ENCODE measurements at regions not wholly inside any gene's neighbourhood (a gene's known extent, or its start where the extent isn't known, plus 50 kb on each side); places are given as distances from the start of the nearest gene placed in this dataset.
A peak's percentile ranks its signal among the peaks of the same experiment; 100 is the strongest.
"Not testable (repeated sequence)": the region's sequence is repeated elsewhere in the genome, so short reads cannot be mapped to it uniquely, and the experiment has no call there.

DNA sequence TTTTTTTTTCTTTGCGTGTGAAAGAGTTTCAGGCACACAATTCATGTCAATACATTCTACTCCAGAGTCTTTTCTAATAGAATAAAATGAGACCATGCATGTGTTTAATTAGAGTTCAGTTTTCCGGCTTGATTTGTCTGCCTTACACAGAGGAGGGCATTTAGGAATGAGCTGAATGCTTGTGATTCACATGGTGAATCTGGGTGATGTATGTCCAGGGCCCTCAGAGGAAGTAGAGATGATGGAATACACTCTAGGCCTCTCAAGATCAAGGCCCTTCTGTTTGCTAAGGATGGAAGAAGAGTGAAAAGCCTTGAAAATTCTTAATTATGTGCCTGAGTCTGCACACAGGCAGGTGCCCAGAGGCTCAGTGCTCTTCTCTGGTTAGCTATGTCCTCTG is 71.0 kb upstream of the CYRIA start:
- Mint-ChIP-seq H3K4me3 (no peak overlapping the region), H3K9me3 (no peaks in the 10 kb centered on the region), H3K36me3 (ENCODE audit: low read depth) (no peaks in the 10 kb centered on the region), H3K27ac (no peak overlapping the region), H3K27me3 (no peaks in the 10 kb centered on the region), H3K4me1 (ENCODE audit: low read depth) (peaks cover 17% of the 10 kb centered on the region)
- intact Hi-C loops (cut with micrococcal nuclease), result no loop called here

DNA sequence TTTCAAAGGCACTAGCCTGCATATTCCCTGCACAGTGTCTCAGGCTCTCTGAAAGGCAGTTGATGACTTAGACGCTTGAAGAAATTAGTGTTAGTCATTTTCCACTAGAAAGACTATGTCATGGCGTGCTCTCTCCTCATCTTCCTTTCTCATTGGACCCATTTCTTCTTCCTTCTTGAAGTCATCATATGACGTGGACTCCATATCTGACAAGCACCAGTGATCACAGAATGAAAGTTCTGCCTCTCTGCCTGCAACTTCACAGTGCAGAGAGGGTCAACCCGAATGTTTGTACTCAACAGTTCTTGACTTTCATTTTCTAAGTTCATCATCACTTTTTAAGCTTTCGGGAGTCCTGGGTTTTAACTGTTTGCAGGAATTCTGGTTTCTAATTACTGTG is 63.7 kb upstream of the CYRIA start:
- intact Hi-C loops (cut with micrococcal nuclease), result loop anchor here (10.0 kb wide), 2 partner anchors 115 to 175 kb away; no protein-coding TSS in a partner anchor
- H3K27me3 Mint-ChIP-seq, result peaks cover 3% of the 10 kb centered on the region
- peaks cover 10% of the 10 kb centered on the region for H3K4me1 Mint-ChIP-seq (ENCODE audit: low read depth)
- no peaks in the 10 kb centered on the region for H3K9me3 Mint-ChIP-seq
- H3K4me3 Mint-ChIP-seq, result no peak overlapping the region
- H3K27ac Mint-ChIP-seq, result no peak overlapping the region
- H3K36me3 Mint-ChIP-seq (ENCODE audit: low read depth), result no peaks in the 10 kb centered on the region

DNA sequence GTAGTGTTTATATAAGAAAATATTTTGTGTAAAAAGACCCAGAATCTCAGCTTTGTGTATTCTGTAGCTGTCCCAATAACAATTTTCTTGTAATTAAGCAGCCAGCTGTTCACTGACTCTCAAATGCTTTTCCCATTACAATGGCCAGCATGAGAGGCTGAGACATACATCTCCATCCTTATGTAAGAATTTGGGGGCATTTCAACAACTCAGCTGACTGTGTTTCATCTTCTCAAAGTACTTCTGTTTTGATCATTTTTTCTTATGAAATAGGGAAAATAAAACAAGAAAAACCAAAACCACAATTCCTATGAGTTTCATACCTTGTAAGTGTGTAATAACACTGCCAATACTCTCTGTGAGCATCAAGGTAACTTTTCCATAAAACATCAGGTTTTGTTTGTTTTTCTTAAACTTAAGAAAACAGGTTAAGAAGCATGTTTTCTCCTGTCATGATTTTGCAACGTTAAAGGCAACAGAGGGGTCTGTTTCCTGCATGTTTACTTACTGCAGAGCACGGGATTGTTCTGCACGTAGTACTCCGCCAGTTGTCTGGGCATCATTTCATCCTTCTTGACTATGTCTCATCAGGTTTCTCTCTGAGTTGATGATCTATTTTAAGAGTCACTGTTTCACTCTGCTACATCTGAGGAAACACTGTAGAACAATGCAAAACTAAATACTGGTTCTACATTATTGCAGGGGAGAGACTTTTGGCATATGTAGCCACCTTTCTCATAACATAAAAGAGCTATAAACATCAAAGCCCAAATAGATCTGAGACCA is 62.9 kb upstream of the CYRIA start:
- Mint-ChIP-seq H3K36me3 (ENCODE audit: low read depth) (no peaks in the 10 kb centered on the region), H3K27me3 (peaks cover 3% of the 10 kb centered on the region), H3K9me3 (no peaks in the 10 kb centered on the region), H3K27ac (no peak overlapping the region), H3K4me1 (ENCODE audit: low read depth) (peaks cover 10% of the 10 kb centered on the region), H3K4me3 (no peak overlapping the region)
- intact Hi-C loops (cut with micrococcal nuclease), result loop anchor here (10.0 kb wide), 2 partner anchors 114 to 174 kb away; no protein-coding TSS in a partner anchor

DNA sequence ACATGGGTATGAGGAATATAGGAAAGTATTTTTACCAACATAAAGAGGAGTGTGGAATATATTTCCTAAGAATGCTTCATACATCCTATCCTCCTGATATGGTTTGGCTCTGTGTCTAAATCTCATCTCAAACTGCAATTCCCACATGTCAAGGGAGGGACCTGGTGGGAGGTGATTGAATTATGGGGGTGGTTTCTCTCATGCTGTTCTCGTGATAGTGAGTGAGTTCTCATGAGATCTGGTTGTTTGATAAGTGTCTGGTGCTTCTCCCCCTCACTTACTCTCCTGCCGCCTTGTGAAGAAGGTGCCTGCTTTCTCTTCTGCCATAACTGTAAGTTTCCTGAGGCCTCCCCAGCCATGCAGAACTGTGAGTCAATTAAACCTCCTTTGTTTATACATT is 62.2 kb upstream of the CYRIA start:
- intact Hi-C loops (cut with micrococcal nuclease), result loop anchor here (10.0 kb wide), 2 partner anchors 113 to 173 kb away; no protein-coding TSS in a partner anchor
- not testable (repeated sequence) for H3K27ac Mint-ChIP-seq; H3K27me3 Mint-ChIP-seq; H3K9me3 Mint-ChIP-seq; H3K36me3 Mint-ChIP-seq (ENCODE audit: low read depth); H3K4me3 Mint-ChIP-seq
- peaks cover 10% of the 10 kb centered on the region for H3K4me1 Mint-ChIP-seq (ENCODE audit: low read depth)

DNA sequence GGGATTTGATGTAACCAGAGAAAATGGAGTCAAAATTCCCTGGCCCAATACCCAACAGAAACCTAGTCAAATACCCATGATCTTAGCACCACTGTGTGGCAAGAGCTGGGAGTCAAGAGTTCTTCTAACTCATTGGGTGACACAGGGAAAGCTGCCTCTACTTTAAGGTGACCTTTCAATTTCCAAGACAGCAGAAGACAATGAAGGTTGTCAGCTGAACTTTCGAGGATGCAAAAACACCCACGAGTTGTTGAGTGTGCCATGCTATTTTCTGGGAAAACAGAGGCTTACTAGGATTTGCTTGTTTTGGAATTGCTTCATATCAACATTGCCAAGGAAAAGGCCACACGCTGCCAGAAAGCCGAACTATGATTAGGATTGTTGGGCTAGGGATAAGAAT is 61.6 kb upstream of the CYRIA start:
- Mint-ChIP-seq H3K27ac (no peak overlapping the region), H3K36me3 (ENCODE audit: low read depth) (no peaks in the 10 kb centered on the region), H3K9me3 (no peaks in the 10 kb centered on the region), H3K4me3 (no peak overlapping the region), H3K27me3 (peaks cover 3% of the 10 kb centered on the region), H3K4me1 (ENCODE audit: low read depth) (peaks cover 10% of the 10 kb centered on the region)
- intact Hi-C loops (cut with micrococcal nuclease), result loop anchor here (10.0 kb wide), 2 partner anchors 112 to 172 kb away; no protein-coding TSS in a partner anchor

DNA sequence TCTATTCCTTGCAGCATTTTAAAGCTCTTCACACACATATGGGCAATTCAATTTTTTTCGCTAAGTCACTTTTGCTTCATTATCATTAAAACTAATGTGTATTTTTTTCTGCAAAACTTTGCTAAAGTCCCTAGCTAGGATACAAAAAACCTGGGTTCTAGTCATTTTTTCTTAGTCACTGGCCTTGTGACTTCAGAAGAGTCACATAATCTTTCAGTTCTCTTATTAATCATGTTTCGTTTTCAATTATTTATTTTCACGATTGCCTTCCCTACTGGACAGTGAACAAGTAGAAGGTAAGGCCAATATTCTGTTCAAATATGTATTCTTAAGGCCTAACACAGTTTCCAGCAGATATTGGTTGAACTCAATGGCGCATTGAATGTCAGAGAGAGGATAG is 60.9 kb upstream of the CYRIA start:
- Mint-ChIP-seq H3K27me3 (peaks cover 3% of the 10 kb centered on the region), H3K27ac (peak overlapping the region; percentile 43), H3K36me3 (ENCODE audit: low read depth) (no peaks in the 10 kb centered on the region), H3K4me1 (ENCODE audit: low read depth) (peaks cover 10% of the 10 kb centered on the region), H3K4me3 (no peak overlapping the region), H3K9me3 (no peaks in the 10 kb centered on the region)
- intact Hi-C loops (cut with micrococcal nuclease), result loop anchor here (10.0 kb wide), 2 partner anchors 112 to 172 kb away; no protein-coding TSS in a partner anchor

DNA sequence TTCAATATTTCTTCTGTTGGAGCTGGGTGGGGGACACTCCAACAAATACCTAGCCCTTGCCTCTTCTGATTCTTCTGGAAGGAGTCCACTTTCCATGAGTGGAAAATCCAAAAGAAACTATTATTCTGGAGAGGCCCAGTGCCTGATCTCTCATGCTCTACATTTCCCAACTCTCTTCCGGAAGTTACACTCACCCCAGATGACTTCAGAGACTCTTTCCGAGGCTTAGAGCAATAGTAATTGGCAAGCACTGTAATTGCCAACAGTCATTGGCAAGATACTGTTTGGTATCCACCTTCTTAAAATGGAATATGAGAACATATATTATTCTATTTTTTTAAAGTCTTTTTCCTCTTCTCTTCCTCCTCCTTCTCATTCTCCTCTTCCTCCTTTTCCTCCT is 60.5 kb upstream of the CYRIA start:
- Mint-ChIP-seq H3K36me3 (ENCODE audit: low read depth) (no peaks in the 10 kb centered on the region), H3K27me3 (peaks cover 1% of the 10 kb centered on the region), H3K9me3 (peaks cover 2% of the 10 kb centered on the region), H3K27ac (peak overlapping the region; percentile 43), H3K4me1 (ENCODE audit: low read depth) (peaks cover 14% of the 10 kb centered on the region), H3K4me3 (no peak overlapping the region)
- intact Hi-C loops (cut with micrococcal nuclease), result loop anchor here (10.0 kb wide), 2 partner anchors 111 to 171 kb away; no protein-coding TSS in a partner anchor

DNA sequence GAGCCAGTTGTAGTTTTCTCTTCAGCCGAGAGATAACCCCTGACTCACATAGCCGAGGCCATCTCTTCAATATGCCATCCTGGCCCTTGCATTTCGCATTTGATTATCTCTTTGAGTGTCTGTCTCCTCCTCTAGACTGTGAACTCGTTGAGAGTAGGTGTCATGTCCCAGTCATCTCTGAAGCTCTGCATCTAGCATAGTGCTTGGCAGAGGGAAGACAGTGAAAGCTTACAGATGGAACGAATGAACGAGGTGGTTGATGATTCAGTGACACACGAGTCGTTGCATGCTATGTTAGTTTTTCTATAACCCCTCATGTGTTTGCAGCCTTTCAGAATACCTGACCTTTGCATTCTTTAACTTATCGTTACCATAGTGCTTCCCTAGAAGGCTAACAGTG is 59.9 kb upstream of the CYRIA start:
- H3K9me3 Mint-ChIP-seq, result peaks cover 7% of the 10 kb centered on the region
- H3K4me1 Mint-ChIP-seq (ENCODE audit: low read depth), result peaks cover 18% of the 10 kb centered on the region
- intact Hi-C loops (cut with micrococcal nuclease), result loop anchor here (10.0 kb wide), 2 partner anchors 111 to 171 kb away; no protein-coding TSS in a partner anchor
- no peak overlapping the region for H3K4me3 Mint-ChIP-seq
- no peak overlapping the region for H3K27ac Mint-ChIP-seq
- no peaks in the 10 kb centered on the region for H3K27me3 Mint-ChIP-seq
- H3K36me3 Mint-ChIP-seq (ENCODE audit: low read depth), result no peaks in the 10 kb centered on the region

DNA sequence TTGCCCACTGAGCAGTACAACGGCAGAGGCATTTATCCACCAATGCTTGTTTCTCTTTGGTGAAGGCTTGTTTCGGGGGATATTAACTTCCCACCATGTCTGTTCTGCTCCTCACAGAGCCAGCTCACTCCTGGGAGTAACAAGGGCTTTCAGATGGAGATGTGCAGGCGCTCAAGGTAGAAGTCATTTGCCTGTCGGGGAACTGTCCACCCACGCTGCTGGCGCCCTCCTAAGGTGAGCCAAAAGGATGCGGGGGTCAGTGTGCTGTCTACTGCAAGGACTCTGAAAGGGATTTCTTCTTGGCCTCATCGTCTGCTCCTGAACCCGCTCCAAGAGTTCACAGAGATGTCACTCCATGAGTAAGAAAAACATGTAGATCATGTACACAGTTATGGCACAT is 57.0 kb upstream of the CYRIA start:
- Mint-ChIP-seq H3K9me3 (peaks cover 7% of the 10 kb centered on the region), H3K27me3 (no peaks in the 10 kb centered on the region), H3K36me3 (ENCODE audit: low read depth) (no peaks in the 10 kb centered on the region), H3K4me1 (ENCODE audit: low read depth) (peaks cover 37% of the 10 kb centered on the region), H3K27ac (no peak overlapping the region), H3K4me3 (no peak overlapping the region)
- intact Hi-C loops (cut with micrococcal nuclease), result loop anchor here (10.0 kb wide), 2 partner anchors 108 to 168 kb away; no protein-coding TSS in a partner anchor

DNA sequence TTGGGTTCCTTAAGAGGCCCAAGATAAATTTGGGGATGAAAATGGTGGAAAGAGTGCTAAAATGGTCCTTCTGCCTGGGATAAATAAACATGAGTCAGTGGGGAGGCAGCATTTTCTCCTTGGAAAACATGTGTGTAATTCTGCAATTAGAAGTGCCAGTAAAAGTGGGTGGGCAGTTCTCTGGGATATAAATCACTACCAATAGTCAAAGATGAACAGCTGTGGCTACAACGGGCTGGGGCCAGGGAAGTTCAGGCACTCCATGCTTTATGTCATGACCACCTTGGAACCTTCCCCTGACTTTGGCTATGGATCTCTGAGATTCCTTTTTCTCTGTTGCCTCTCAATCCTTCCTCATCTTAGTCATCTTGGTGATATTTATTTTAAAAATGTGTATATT is 56.5 kb upstream of the CYRIA start:
- H3K4me3 Mint-ChIP-seq, result no peak overlapping the region
- H3K9me3 Mint-ChIP-seq, result peaks cover 7% of the 10 kb centered on the region
- H3K27me3 Mint-ChIP-seq, result no peaks in the 10 kb centered on the region
- H3K36me3 Mint-ChIP-seq (ENCODE audit: low read depth), result no peaks in the 10 kb centered on the region
- intact Hi-C loops (cut with micrococcal nuclease), result loop anchor here (10.0 kb wide), 2 partner anchors 107 to 167 kb away; no protein-coding TSS in a partner anchor
- no peak overlapping the region for H3K27ac Mint-ChIP-seq
- H3K4me1 Mint-ChIP-seq (ENCODE audit: low read depth), result peaks cover 43% of the 10 kb centered on the region

DNA sequence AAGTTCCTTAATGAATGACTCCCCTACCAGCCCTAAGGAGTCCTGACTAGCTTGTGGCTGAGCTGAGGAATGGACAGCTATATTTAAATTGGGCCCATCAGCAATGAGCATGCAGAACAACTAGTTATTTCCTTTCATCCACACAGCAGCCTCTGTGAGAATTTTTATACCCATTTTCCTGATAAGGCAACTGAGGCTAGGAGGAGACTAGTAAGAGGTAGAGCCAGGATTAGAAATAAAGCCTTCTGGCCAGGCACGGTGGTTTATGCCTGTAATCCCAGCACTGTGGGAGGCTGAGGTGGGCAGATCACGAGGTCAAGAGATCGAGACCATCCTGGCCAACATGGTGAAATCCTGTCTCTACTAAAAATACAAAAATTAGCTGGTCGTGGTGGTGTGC is 55.9 kb upstream of the CYRIA start:
- intact Hi-C loops (cut with micrococcal nuclease), result loop anchor here (10.0 kb wide), 2 partner anchors 107 to 167 kb away; no protein-coding TSS in a partner anchor
- not testable (repeated sequence) for H3K36me3 Mint-ChIP-seq (ENCODE audit: low read depth); H3K4me3 Mint-ChIP-seq; H3K27me3 Mint-ChIP-seq; H3K27ac Mint-ChIP-seq; H3K9me3 Mint-ChIP-seq
- H3K4me1 Mint-ChIP-seq (ENCODE audit: low read depth), result peaks cover 43% of the 10 kb centered on the region

DNA sequence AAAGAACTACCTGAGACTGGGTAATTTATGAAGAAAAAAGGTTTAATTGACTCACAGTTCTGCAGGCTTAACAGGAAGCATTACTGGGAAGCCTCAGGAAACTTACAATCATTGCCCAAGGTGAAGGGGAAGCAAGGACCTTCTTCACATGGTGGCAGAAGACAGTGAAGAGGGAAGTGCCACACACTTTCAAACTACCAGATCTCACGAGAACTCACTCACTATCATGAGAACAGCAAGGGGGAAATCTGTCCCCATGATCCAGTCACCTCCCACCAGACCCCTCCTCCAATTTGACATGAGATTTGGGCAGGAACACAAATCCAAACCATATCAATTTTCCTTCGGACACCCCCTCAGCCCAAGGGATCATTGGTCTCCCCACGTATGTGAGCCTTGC is 55.1 kb upstream of the CYRIA start:
- Mint-ChIP-seq H3K27ac (peak overlapping the region; percentile 54), H3K4me1 (ENCODE audit: low read depth) (peaks cover 46% of the 10 kb centered on the region)
- H3K27me3 Mint-ChIP-seq; H3K4me3 Mint-ChIP-seq; H3K9me3 Mint-ChIP-seq; H3K36me3 Mint-ChIP-seq (ENCODE audit: low read depth): not testable (repeated sequence)
- intact Hi-C loops (cut with micrococcal nuclease), result loop anchor here (10.0 kb wide), 2 partner anchors 106 to 166 kb away; no protein-coding TSS in a partner anchor

DNA sequence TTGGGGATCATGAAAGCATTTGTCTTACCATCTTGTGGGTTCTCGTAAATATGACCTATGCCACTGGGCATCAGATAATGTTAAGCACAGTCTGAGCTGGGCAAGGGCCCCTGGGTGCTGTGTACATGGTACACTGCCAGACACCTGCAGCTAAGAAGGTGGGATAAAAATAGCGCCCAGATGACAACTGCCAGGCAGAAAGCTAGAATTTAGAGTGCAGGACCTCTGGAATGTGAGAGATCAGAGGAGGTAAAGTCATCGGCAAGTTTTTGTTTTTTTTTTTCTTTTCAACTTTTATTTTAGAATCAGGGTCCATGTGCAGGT is 53.8 kb upstream of the CYRIA start:
- no peak overlapping the region for H3K27ac Mint-ChIP-seq
- H3K9me3 Mint-ChIP-seq, result peaks cover 7% of the 10 kb centered on the region
- no peaks in the 10 kb centered on the region for H3K36me3 Mint-ChIP-seq (ENCODE audit: low read depth)
- H3K4me1 Mint-ChIP-seq (ENCODE audit: low read depth), result peaks cover 59% of the 10 kb centered on the region
- intact Hi-C loops (cut with micrococcal nuclease), result loop anchor here (5.0 kb wide), 1 partner anchor 52 kb away; the partner anchor contains the start of gene CYRIA
- H3K4me3 Mint-ChIP-seq, result no peak overlapping the region
- H3K27me3 Mint-ChIP-seq, result no peaks in the 10 kb centered on the region

DNA sequence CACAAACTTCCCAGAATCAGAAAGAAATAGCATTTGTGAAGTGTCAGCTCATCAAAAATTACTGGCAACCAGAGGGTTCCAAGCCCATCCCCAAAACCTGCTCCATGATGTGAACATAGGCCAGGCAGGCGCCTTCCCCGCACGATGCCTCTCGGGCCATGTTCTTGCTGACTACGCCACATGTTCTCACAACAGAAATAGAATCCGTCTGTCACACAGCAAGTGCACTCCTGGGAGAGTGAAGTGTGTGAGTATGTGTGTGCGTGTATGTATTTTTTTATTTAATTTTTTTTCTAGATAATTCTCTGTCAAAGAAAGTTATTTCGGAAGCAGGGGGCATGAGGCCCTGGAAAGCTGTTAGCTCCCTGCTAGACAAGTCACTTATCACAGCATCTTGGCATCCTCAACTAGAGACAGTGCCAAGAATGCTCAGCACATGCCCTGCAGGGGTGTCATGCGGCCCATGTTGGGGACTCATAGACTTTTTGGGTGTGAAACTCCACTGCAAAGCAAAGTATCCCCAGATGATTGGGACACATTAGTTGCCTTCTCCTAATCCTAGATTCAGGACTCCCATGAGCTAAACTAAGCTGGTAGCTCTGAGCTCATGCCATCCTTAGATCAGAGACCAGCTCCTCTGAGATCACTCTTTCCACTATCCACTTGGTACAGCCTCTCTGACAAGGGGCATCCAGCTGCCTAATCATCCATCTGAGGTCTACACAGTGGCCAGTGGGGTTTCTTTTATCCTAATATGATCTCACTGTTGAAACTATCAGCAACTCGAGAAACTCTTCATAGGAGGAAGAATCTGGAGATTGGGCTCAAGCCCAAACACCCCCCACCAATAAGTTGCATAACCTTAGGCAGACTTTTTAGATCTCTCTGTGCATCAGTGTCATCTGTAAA is 53.2 kb upstream of the CYRIA start:
- Mint-ChIP-seq H3K27ac (no peak overlapping the region), H3K9me3 (peaks cover 7% of the 10 kb centered on the region), H3K4me3 (no peak overlapping the region), H3K36me3 (ENCODE audit: low read depth) (no peaks in the 10 kb centered on the region), H3K4me1 (ENCODE audit: low read depth) (peaks cover 64% of the 10 kb centered on the region), H3K27me3 (no peaks in the 10 kb centered on the region)
- intact Hi-C loops (cut with micrococcal nuclease), result loop anchor here (5.0 kb wide), 1 partner anchor 52 kb away; the partner anchor contains the start of gene CYRIA

All from dendritic cell treated with granulocyte-macrophage colony-stimulating factor and Interleukin-4, amounts not matched to agents 40 ng/mL and 50 ng/mL, for 4 days (primary cell).